GM23248 (cell line): ENCODE measurements at regions not wholly inside any gene's neighbourhood (a gene's known extent, or its start where the extent isn't known, plus 50 kb on each side); places are given as distances from the start of the nearest gene placed in this dataset.

ENCODE experiments used
- EZH2 ChIP-seq: fragments of 200-600 bp; sonication (generic); IDR thresholded peaks from 2 replicates; pipeline ENCODE4 v1.6.1; 2018; ENCODE audit warnings: antibody characterized with exemption, mild to moderate bottlenecking; ENCODE audit not compliant: insufficient read depth, poor library complexity, severe bottlenecking
- EZH2phosphoT487 ChIP-seq: fragments of 200-600 bp; sonication (generic); IDR thresholded peaks from 2 replicates; pipeline ENCODE4 v1.6.1; 2018; ENCODE audit warnings: antibody characterized with exemption, moderate library complexity, mild to moderate bottlenecking, low read depth; ENCODE audit not compliant: insufficient read depth

- TF ChIP-seq EZH2 (no peak), EZH2phosphoT487 (no peak)
Measured at GRCh38 chr18:32610176-32610575, 139.5 kb upstream of the GAREM1 start.
